ENCODE measurements at regions not wholly inside any gene's neighbourhood (a gene's known extent, or its start where the extent isn't known, plus 50 kb on each side); places are given as distances from the start of the nearest gene placed in this dataset.

DNA sequence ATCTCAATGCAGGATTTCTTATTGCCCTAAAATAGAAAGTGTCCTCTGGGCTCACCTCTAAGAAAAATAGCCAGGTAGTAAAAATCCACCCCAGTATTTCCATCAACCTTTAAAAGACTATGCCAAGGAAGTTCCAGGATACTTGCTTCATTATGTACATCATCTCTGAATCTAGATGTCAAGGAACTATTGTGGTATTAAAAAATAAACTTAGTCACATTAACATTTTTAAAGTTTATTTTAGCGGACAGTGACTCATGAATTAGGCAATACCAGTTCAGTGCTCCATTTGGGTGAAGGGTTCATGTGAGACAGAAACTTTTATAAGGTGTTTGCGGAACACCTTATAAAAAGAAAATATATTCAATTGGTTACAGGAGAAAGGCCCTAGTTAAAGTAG lies 209.2 kb downstream of the ADAM29 start:
- H3K27me3 ChIP-seq (ENCODE audit: insufficient read depth, low read length), result no peaks in the 10 kb centered on the region
- H3K36me3 ChIP-seq (ENCODE audit: insufficient read depth, low read length), result no peaks in the 10 kb centered on the region
- H3K9me3 ChIP-seq (ENCODE audit: insufficient read depth, low read depth, low read length), result no peaks in the 10 kb centered on the region
- no peak overlapping the region for H3K4me2 ChIP-seq (ENCODE audit: low read length)
- peaks cover 12% of the 10 kb centered on the region for H3K9me3 Mint-ChIP-seq (ENCODE audit: unreplicated experiment)
- no peak for TF ChIP-seq EZH2 (IDR thresholded peaks at IDR 0.05; ENCODE audit: insufficient read depth, low read length)
- H3K27me3 Mint-ChIP-seq (ENCODE audit: low read depth, unreplicated experiment), result no peaks in the 10 kb centered on the region
- H3K27ac ChIP-seq (ENCODE audit: low read depth, low read length), result no peak overlapping the region
- no peak for FAIRE-seq
- no peak overlapping the region for H2AFZ ChIP-seq (ENCODE audit: low read depth, low read length)
- no peaks in the 10 kb centered on the region for H3K4me1 ChIP-seq (ENCODE audit: insufficient read depth, low read length)
- no peak overlapping the region for H3K4me3 Mint-ChIP-seq (ENCODE audit: unreplicated experiment)
- no peaks in the 10 kb centered on the region for H4K20me1 ChIP-seq (ENCODE audit: insufficient read depth, low read length)
- DNase-seq (ENCODE audit: low read depth), result peak; percentile 33
- peaks cover 2% of the 10 kb centered on the region for H3K4me1 Mint-ChIP-seq (ENCODE audit: low read depth, unreplicated experiment)
- H3K9ac ChIP-seq (ENCODE audit: low read length), result no peak overlapping the region
- no peak overlapping the region for H3K27ac Mint-ChIP-seq (ENCODE audit: unreplicated experiment)
- H3K4me3 ChIP-seq (ENCODE audit: insufficient read depth, low read depth, low read length), result no peak overlapping the region
- no peaks in the 10 kb centered on the region for H3K36me3 Mint-ChIP-seq (ENCODE audit: low read depth, unreplicated experiment)
- no peaks in the 10 kb centered on the region for H3K79me2 ChIP-seq (ENCODE audit: insufficient read depth, low read length)

DNA sequence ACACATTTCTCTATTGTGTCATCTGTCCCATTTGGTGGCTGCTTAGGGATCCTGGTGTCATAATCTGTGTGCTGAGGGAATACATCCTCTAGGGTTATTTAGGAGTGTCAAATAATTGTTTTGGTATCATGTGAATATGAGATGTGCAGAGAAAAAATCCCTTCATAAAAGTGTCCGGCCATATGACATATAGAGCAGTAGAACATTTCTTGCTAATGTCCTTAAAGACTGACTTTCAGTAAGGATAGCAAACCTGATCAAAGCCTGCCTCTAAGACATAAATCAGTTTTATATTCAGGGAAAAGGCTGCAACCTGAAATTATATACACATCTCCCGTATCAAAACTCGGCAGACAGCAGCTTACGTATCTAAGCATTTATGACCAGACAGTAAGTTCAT lies 211.6 kb downstream of the ADAM29 start:
- no peak overlapping the region for H3K4me3 ChIP-seq (ENCODE audit: insufficient read depth, low read depth, low read length)
- H3K4me1 ChIP-seq (ENCODE audit: insufficient read depth, low read length), result no peaks in the 10 kb centered on the region
- no peaks in the 10 kb centered on the region for H3K36me3 Mint-ChIP-seq (ENCODE audit: low read depth, unreplicated experiment)
- no peaks in the 10 kb centered on the region for H4K20me1 ChIP-seq (ENCODE audit: insufficient read depth, low read length)
- no peak for TF ChIP-seq EZH2 (IDR thresholded peaks at IDR 0.05; ENCODE audit: insufficient read depth, low read length)
- TF ChIP-seq, protein P1, sequence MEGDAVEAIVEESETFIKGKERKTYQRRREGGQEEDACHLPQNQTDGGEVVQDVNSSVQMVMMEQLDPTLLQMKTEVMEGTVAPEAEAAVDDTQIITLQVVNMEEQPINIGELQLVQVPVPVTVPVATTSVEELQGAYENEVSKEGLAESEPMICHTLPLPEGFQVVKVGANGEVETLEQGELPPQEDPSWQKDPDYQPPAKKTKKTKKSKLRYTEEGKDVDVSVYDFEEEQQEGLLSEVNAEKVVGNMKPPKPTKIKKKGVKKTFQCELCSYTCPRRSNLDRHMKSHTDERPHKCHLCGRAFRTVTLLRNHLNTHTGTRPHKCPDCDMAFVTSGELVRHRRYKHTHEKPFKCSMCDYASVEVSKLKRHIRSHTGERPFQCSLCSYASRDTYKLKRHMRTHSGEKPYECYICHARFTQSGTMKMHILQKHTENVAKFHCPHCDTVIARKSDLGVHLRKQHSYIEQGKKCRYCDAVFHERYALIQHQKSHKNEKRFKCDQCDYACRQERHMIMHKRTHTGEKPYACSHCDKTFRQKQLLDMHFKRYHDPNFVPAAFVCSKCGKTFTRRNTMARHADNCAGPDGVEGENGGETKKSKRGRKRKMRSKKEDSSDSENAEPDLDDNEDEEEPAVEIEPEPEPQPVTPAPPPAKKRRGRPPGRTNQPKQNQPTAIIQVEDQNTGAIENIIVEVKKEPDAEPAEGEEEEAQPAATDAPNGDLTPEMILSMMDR (IDR thresholded peaks at IDR 0.05; ENCODE audit: insufficient read depth, low read depth, low read length), result no peak
- H2AFZ ChIP-seq (ENCODE audit: low read depth, low read length), result no peak overlapping the region
- peaks cover 2% of the 10 kb centered on the region for H3K4me1 Mint-ChIP-seq (ENCODE audit: low read depth, unreplicated experiment)
- H3K36me3 ChIP-seq (ENCODE audit: insufficient read depth, low read length), result no peaks in the 10 kb centered on the region
- H3K4me2 ChIP-seq (ENCODE audit: low read length), result no peak overlapping the region
- H3K79me2 ChIP-seq (ENCODE audit: insufficient read depth, low read length), result no peaks in the 10 kb centered on the region
- H3K27me3 ChIP-seq (ENCODE audit: insufficient read depth, low read length), result no peaks in the 10 kb centered on the region
- no peak for FAIRE-seq
- DNase-seq (ENCODE audit: low read depth), result no peak
- H3K9me3 Mint-ChIP-seq (ENCODE audit: unreplicated experiment), result no peaks in the 10 kb centered on the region
- no peaks in the 10 kb centered on the region for H3K27me3 Mint-ChIP-seq (ENCODE audit: low read depth, unreplicated experiment)
- no peak overlapping the region for H3K27ac Mint-ChIP-seq (ENCODE audit: unreplicated experiment)
- no peak overlapping the region for H3K9ac ChIP-seq (ENCODE audit: low read length)
- H3K9me3 ChIP-seq (ENCODE audit: insufficient read depth, low read depth, low read length), result no peaks in the 10 kb centered on the region
- no peak overlapping the region for H3K27ac ChIP-seq (ENCODE audit: low read depth, low read length)
- no peak overlapping the region for H3K4me3 Mint-ChIP-seq (ENCODE audit: unreplicated experiment)

DNA sequence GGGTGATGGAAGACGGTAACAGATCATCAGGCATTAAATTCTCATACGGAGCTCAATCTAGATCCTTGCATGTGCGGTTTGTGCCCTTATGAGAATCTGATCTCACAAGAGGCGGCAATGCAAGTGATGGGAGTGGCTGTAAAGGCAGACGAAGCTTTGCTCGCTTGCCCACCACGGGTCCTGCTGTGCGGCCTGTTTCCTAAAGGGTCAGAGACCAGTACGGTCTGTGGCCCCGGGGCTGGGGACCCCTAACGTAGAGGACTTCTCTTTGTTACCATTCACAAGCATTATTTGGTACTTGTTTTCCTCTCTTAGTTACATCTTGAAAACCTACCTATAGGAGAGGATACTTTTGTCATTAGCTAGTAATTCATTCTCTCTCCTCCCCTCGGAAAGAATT lies 221.0 kb downstream of the ADAM29 start:
- H3K4me2 ChIP-seq (ENCODE audit: low read length), result no peak overlapping the region
- no peak overlapping the region for H2AFZ ChIP-seq (ENCODE audit: low read depth, low read length)
- no peak for FAIRE-seq
- H4K20me1 ChIP-seq (ENCODE audit: insufficient read depth, low read length), result no peaks in the 10 kb centered on the region
- no peak for DNase-seq (ENCODE audit: low read depth)
- Mint-ChIP-seq H3K9me3 (ENCODE audit: unreplicated experiment) (no peaks in the 10 kb centered on the region), H3K4me3 (ENCODE audit: unreplicated experiment) (no peak overlapping the region), H3K27me3 (ENCODE audit: low read depth, unreplicated experiment) (no peaks in the 10 kb centered on the region), H3K4me1 (ENCODE audit: low read depth, unreplicated experiment) (no peaks in the 10 kb centered on the region), H3K36me3 (ENCODE audit: low read depth, unreplicated experiment) (no peaks in the 10 kb centered on the region), H3K27ac (ENCODE audit: unreplicated experiment) (no peak overlapping the region)
- TF ChIP-seq EZH2 (IDR thresholded peaks at IDR 0.05; ENCODE audit: insufficient read depth, low read length), result no peak
- H3K4me3 ChIP-seq (ENCODE audit: insufficient read depth, low read depth, low read length), result no peak overlapping the region
- no peaks in the 10 kb centered on the region for H3K27me3 ChIP-seq (ENCODE audit: insufficient read depth, low read length)
- no peaks in the 10 kb centered on the region for H3K9me3 ChIP-seq (ENCODE audit: insufficient read depth, low read depth, low read length)
- no peaks in the 10 kb centered on the region for H3K4me1 ChIP-seq (ENCODE audit: insufficient read depth, low read length)
- H3K79me2 ChIP-seq (ENCODE audit: insufficient read depth, low read length), result no peaks in the 10 kb centered on the region
- H3K36me3 ChIP-seq (ENCODE audit: insufficient read depth, low read length), result no peaks in the 10 kb centered on the region
- H3K27ac ChIP-seq (ENCODE audit: low read depth, low read length), result no peak overlapping the region
- no peak overlapping the region for H3K9ac ChIP-seq (ENCODE audit: low read length)
